Putamen (tissue), 1 donor: ENCODE measurements at regions not wholly inside any gene's neighbourhood (a gene's known extent, or its start where the extent isn't known, plus 50 kb on each side); places are given as distances from the start of the nearest gene placed in this dataset.

Source experiments
- DNase-seq: peaks from one replicate; pipeline ENCODE4 v3.0.0-alpha.2; 2016; ENCODE audit warnings: low spot score

- no peak for DNase-seq
These were observed 126.1 kb upstream of the WWC1 start for GRCh38 chr5:168165221-168165914.

- DNase-seq = no peak
These were observed 125.5 kb upstream of the WWC1 start for GRCh38 chr5:168165977-168166376.

GRCh38 chr5:168167338-168167737, 124.1 kb upstream of the WWC1 start:
- no peak for DNase-seq

- no peak for DNase-seq
These were observed 122.3 kb upstream of the WWC1 start for GRCh38 chr5:168168978-168169698.

- DNase-seq = no peak
These were observed 121.7 kb upstream of the WWC1 start for GRCh38 chr5:168169791-168170190.

GRCh38 chr5:168171901-168172759, 119.3 kb upstream of the WWC1 start:
- DNase-seq = no peak

GRCh38 chr5:168172760-168173223, 118.7 kb upstream of the WWC1 start:
- no peak for DNase-seq

GRCh38 chr5:168174376-168174775, 117.1 kb upstream of the WWC1 start:
- DNase-seq = no peak

GRCh38 chr5:168176251-168176650, 115.2 kb upstream of the WWC1 start:
- no peak for DNase-seq

- no peak for DNase-seq
These were observed 114.5 kb upstream of the WWC1 start for GRCh38 chr5:168176941-168177340.

GRCh38 chr5:168177831-168178450, 113.5 kb upstream of the WWC1 start:
- DNase-seq = no peak

GRCh38 chr5:168179192-168179593, 112.3 kb upstream of the WWC1 start:
- no peak for DNase-seq

GRCh38 chr5:168182269-168182668, 109.2 kb upstream of the WWC1 start:
- no peak for DNase-seq

- no peak for DNase-seq
These were observed 107.3 kb upstream of the WWC1 start for GRCh38 chr5:168184103-168184502.

- no peak for DNase-seq
These were observed 105.0 kb upstream of the WWC1 start for GRCh38 chr5:168186289-168187074.

GRCh38 chr5:168187614-168188013, 103.8 kb upstream of the WWC1 start:
- no peak for DNase-seq

GRCh38 chr5:168188182-168188581, 103.3 kb upstream of the WWC1 start:
- DNase-seq = no peak

GRCh38 chr5:168192120-168192519, 99.3 kb upstream of the WWC1 start:
- no peak for DNase-seq

- DNase-seq = no peak
These were observed 97.8 kb upstream of the WWC1 start for GRCh38 chr5:168193493-168194250.

GRCh38 chr5:168195110-168195509, 96.3 kb upstream of the WWC1 start:
- no peak for DNase-seq

GRCh38 chr5:168198359-168198758, 93.1 kb upstream of the WWC1 start:
- DNase-seq = no peak
